ENCODE measurements at regions not wholly inside any gene's neighbourhood (a gene's known extent, or its start where the extent isn't known, plus 50 kb on each side); places are given as distances from the start of the nearest gene placed in this dataset.
"Not testable (repeated sequence)": the region's sequence is repeated elsewhere in the genome, so short reads cannot be mapped to it uniquely, and the experiment has no call there.

- intact Hi-C loops (cut with DNase I) = no loop called here
- no peak for DNase-seq (ENCODE audit: missing footprints)
- no peak for ATAC-seq
Measured at GRCh38 chr13:112250788-112251445, 125.2 kb upstream of the SPACA7 start.

- no peak for ATAC-seq
- intact Hi-C loops (cut with DNase I) = no loop called here
- no peak for DNase-seq (ENCODE audit: missing footprints)
Measured at GRCh38 chr13:112251930-112252585, 124.1 kb upstream of the SPACA7 start.

- DNase-seq (ENCODE audit: missing footprints) = no peak
- intact Hi-C loops (cut with DNase I) = no loop called here
- ATAC-seq = no peak
Measured at GRCh38 chr13:112252804-112253590, 123.2 kb upstream of the SPACA7 start.

- ATAC-seq (no peak), DNase-seq (ENCODE audit: missing footprints) (no peak)
- intact Hi-C loops (cut with DNase I) = no loop called here
Measured at GRCh38 chr13:112253631-112254030, 122.5 kb upstream of the SPACA7 start.

- DNase-seq (ENCODE audit: missing footprints) = no peak
Measured at GRCh38 chr13:112254061-112254818, 121.9 kb upstream of the SPACA7 start.

GRCh38 chr13:112254900-112255299 is 121.3 kb upstream of the SPACA7 start:
- no peak for ATAC-seq
- DNase-seq (ENCODE audit: missing footprints) = no peak
- intact Hi-C loops (cut with DNase I) = no loop called here

More at GRCh38 chr13:112254061-112254818, 121.9 kb upstream of the SPACA7 start:
- intact Hi-C loops (cut with DNase I) = no loop called here
- ATAC-seq = no peak

GRCh38 chr13:112255550-112256120 is 120.5 kb upstream of the SPACA7 start:
- ATAC-seq (no peak), DNase-seq (ENCODE audit: missing footprints) (no peak)
- intact Hi-C loops (cut with DNase I) = no loop called here

- DNase-seq (ENCODE audit: missing footprints) (no peak), ATAC-seq (no peak)
- intact Hi-C loops (cut with DNase I) = no loop called here
Measured at GRCh38 chr13:112256716-112257494, 119.2 kb upstream of the SPACA7 start.

GRCh38 chr13:112259511-112259910 is 116.6 kb upstream of the SPACA7 start:
- intact Hi-C loops (cut with DNase I) = no loop called here
- DNase-seq (ENCODE audit: missing footprints) (no peak), ATAC-seq (no peak)

- ATAC-seq (no peak), DNase-seq (ENCODE audit: missing footprints) (no peak)
- intact Hi-C loops (cut with DNase I) = no loop called here
Measured at GRCh38 chr13:112260108-112261055, 115.8 kb upstream of the SPACA7 start.

- no peak for DNase-seq (ENCODE audit: missing footprints)
- no peak for ATAC-seq
- intact Hi-C loops (cut with DNase I) = no loop called here
Measured at GRCh38 chr13:112261924-112262323, 114.2 kb upstream of the SPACA7 start.

GRCh38 chr13:112263152-112263551 is 113.0 kb upstream of the SPACA7 start:
- no peak for ATAC-seq
- intact Hi-C loops (cut with DNase I) = no loop called here
- no peak for DNase-seq (ENCODE audit: missing footprints)

- no peak for DNase-seq (ENCODE audit: missing footprints)
- ATAC-seq = no peak
- intact Hi-C loops (cut with DNase I) = no loop called here
Measured at GRCh38 chr13:112267660-112268059, 108.5 kb upstream of the SPACA7 start.

- intact Hi-C loops (cut with DNase I) = no loop called here
- no peak for ATAC-seq
- no peak for DNase-seq (ENCODE audit: missing footprints)
Measured at GRCh38 chr13:112270951-112271350, 105.2 kb upstream of the SPACA7 start.

GRCh38 chr13:112286733-112287132 is 89.4 kb upstream of the SPACA7 start:
- intact Hi-C loops (cut with DNase I); DNase-seq (ENCODE audit: missing footprints); ATAC-seq: not testable (repeated sequence)

GRCh38 chr13:112320303-112320702 is 55.9 kb upstream of the SPACA7 start:
- intact Hi-C loops (cut with DNase I) = no loop called here
- DNase-seq (ENCODE audit: missing footprints) (no peak), ATAC-seq (no peak)

GRCh38 chr13:112322557-112322956 is 53.6 kb upstream of the SPACA7 start:
- intact Hi-C loops (cut with DNase I) = no loop called here
- no peak for ATAC-seq

More at GRCh38 chr13:112322557-112322956, 53.6 kb upstream of the SPACA7 start:
- DNase-seq (ENCODE audit: missing footprints) = no peak

All from Right ventricle myocardium inferior (tissue), 1 donor.